CD4-positive, alpha-beta T cell treated with Interleukin-10 for 1 hour (primary cell): ENCODE measurements at regions not wholly inside any gene's neighbourhood (a gene's known extent, or its start where the extent isn't known, plus 50 kb on each side); places are given as distances from the start of the nearest gene placed in this dataset.
"Not testable (repeated sequence)": the region's sequence is repeated elsewhere in the genome, so short reads cannot be mapped to it uniquely, and the experiment has no call there.

Experiments
- DNase-seq: peaks from one replicate; pipeline ENCODE4 v3.0.0-alpha.2; 2020

DNA sequence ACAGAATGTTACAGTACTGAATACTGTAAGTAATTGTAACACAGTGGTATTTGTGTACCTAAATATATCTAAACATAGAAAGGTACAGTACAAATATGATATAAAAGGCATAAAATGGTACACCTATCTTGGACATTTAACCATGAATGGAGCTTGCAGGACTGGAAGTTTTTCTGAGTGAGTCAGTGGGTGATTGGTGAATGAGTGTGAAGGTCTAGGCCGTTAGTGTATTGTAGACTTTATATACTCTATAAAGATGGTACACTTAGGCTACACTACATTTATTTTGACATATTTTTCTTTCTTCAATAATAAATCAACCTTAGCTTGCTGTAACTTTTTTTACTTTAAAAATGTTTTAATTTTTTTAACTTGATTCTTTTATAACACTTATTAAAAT is 422.5 kb upstream of the FSTL5 start:
- DNase-seq, result no peak

- no peak for DNase-seq
Observed at GRCh38 chr4:162582180-162582579, 418.4 kb upstream of the FSTL5 start.

GRCh38 chr4:162565730-162566129 is 401.9 kb upstream of the FSTL5 start:
- DNase-seq, result no peak

GRCh38 chr4:162560073-162560472 is 396.3 kb upstream of the FSTL5 start:
- no peak for DNase-seq

GRCh38 chr4:162557516-162558106 is 393.8 kb upstream of the FSTL5 start:
- DNase-seq, result no peak

- no peak for DNase-seq
Observed at GRCh38 chr4:162535121-162535520, 371.3 kb upstream of the FSTL5 start.

GRCh38 chr4:162523171-162523570 is 359.4 kb upstream of the FSTL5 start:
- no peak for DNase-seq

GRCh38 chr4:162522724-162523123 is 358.9 kb upstream of the FSTL5 start:
- DNase-seq, result no peak

DNA sequence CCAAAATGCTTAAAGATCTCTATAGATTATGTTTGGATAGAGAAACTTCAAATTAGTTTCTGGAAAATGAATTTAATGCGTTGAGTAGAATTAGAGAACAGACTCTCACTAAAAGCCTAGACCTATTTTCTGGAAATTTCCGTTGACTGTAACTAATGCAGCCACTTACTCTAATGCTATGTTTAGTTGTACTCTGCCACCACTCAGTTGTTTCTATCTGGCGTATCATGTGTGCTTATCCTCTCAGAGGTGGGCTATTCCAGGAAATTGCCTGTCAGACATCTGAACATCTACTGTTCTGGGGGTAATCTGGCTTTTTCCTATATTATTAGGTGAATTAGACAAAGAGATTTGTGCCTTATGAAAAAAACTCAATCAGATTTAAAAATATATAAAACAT is 347.1 kb upstream of the FSTL5 start:
- no peak for DNase-seq

DNA sequence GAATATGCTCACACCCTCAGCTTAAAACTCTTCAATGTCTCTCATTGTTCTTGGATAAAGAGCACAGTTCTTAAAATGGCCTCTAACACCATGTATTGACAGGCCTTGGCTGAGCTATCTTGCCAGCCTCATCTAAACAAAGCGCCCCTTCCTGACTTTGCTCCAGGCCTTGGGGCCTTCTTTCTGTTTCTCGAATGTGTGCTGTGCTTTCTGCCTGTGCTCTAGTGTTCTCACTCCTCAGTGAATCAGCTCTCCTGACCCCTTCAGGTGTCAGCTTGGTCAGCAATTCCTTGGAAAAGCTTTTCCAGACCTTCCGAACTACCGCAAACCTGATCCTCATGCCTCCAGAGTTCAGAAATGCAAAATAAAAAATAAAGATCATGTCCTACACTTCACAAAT is 346.3 kb upstream of the FSTL5 start:
- no peak for DNase-seq

GRCh38 chr4:162509333-162509732 is 345.5 kb upstream of the FSTL5 start:
- DNase-seq, result no peak

DNA sequence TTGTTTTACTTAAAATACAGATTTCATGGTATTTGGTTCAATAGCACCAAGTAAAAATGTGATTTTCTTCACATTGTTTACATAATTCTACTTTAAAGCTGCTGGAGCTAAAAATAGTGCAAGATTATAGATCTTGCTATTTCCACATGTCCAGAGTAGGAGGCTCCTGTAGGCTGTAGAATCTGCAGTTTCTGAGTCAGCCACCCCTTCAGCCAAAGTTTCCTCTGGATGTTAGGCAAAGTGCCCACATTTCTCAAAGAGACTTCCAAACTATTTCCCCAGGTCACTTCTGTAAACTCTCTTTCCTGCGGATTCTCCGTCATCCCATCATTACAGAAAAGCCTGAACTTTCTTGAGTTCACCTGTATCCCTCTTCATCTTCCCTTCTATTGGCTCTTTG is 342.5 kb upstream of the FSTL5 start:
- DNase-seq, result no peak

GRCh38 chr4:162503868-162504267 is 340.1 kb upstream of the FSTL5 start:
- DNase-seq, result no peak

DNA sequence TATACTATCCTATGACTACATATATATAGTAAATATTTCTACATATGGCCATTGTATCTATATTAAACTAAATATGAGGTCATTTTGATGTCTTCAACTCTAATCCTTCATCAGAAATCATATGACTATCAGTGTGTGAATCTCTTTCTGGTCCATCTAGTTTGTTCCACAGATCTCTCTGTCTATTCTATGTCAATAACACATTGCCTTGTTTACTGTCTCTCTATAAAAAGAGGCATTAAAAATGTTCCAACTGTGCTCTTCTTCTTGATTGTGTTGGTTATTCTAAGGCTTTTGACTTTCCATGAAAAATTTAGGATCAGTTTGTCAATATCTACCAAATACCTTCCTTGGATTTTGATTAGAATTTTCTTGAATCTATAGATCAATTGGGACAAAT is 338.3 kb upstream of the FSTL5 start:
- DNase-seq, result no peak

GRCh38 chr4:162499478-162499877 is 335.7 kb upstream of the FSTL5 start:
- no peak for DNase-seq

GRCh38 chr4:162498168-162498567 is 334.4 kb upstream of the FSTL5 start:
- no peak for DNase-seq

DNA sequence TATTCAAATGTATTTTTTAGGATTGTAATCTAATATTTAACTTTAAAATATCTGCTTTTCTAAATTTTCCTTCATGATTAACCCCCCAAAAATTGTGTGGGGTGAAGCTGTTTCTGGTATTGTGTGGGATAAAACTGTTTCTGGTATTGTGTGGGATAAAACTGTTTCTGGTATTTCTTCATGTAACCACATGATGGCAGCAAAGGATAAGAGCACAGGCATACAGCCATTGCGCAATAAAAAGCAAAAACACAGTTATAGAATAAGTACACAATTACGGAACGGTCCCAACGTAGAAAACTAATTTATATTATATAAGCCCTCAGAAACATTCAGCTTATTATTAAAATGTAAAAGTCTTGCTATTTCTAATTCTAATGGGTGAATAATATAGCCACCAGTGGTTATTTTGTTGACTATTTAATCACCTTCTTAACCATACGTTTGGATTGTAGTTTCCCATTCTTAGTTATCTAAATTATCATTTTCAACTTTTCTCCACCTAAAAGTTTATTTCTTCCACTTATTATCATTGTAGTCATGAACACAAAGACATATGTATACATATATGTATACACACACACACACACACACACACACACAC is 333.9 kb upstream of the FSTL5 start:
- peak; percentile 42 for DNase-seq

DNA sequence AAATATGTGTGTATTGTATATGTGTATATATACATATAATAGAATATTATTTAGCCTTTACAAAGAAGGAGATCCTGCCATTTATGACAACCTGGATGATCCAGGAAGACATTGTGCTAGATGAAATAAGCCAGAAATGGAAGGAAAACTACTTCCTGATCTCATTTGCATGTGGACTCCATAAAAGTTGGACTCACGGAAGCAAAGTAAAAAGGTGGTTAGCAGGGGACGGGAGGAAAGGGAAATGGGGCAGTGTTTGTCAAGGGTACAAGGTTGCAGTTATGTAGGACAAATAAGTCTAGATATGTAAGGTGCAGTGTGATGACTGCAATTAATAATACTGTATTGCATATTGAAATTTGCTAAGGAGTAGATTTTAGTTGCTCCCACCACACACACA is 331.1 kb upstream of the FSTL5 start:
- no peak for DNase-seq

DNA sequence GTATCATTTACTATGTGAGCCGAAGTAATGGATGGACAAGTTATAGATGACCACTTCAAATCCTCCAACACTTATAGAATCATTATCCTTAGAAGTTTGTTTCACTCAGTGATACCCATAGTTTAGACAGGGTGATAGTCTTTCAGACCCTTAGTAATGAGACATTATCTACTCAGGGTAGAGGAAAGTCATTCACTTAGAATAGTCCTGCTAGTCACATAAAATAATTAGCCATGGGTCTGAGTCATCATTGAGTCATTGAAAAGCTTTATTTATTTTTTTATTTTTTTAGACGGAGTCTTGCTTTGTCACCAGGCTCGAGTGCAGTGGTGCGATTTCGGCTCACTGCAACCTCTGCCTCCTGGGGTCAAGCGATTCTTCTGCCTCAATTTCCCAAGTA is 321.7 kb upstream of the FSTL5 start:
- no peak for DNase-seq

DNA sequence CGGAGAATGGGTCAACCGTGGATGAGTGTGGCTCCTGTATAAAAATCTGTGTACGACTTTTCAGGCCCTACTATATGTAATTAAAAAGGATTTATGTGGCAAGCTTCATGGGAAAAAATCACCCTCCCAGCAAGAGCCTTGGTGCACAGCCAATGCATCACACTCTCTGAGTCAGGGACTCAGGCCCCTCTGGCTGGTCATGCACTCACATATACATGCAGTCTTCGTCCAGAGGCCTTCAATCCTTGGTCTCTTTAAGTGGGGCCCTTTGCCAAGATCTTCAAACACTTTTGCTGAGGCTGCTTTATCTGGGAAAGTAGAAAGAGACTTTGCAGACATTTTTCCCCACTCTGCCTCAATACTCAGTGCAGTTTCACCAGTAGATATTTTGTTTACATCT is 311.4 kb upstream of the FSTL5 start:
- DNase-seq, result no peak

- DNase-seq, result no peak
Observed at GRCh38 chr4:162469977-162470376, 306.2 kb upstream of the FSTL5 start.

GRCh38 chr4:162465356-162465755 is 301.6 kb upstream of the FSTL5 start:
- DNase-seq, result not testable (repeated sequence)

DNA sequence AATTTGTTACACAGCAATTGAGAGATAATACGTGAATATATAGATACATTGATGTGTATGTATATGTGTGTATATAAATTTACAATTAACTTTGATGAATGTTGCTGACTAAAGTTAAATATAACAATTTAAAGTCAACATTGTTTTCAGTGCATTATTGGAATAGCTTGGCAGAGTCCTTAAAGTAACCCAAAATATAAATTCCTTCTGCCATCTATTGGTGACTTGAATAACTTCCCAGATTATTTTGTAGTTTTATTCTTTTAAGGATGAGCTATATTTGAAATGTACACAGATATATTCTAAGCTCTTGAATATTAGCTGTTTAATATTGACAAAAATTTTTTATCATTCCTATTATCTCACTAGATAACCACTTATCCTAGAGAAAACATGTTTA is 298.2 kb upstream of the FSTL5 start:
- DNase-seq, result no peak

DNA sequence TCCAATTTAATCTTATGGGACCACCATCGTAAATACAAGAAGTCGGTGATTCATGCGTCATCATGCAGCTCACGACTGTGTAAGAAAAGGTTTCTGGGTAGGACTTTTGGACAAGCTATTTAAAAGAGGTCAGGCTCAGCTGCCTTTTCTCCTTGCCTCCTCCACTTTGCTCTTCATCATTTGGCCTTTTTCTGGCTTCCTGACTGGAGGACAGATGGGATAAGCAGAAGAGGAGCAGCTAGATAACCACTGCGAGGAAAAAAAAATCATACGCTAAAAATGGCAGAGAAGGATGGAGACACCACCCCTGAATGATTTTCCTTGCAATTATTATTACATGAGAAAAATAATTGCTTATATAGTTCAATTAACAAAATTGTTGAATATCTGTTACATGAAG is 294.3 kb upstream of the FSTL5 start:
- no peak for DNase-seq
